ENCODE measurements at regions not wholly inside any gene's neighbourhood (a gene's known extent, or its start where the extent isn't known, plus 50 kb on each side); places are given as distances from the start of the nearest gene placed in this dataset.

DNA sequence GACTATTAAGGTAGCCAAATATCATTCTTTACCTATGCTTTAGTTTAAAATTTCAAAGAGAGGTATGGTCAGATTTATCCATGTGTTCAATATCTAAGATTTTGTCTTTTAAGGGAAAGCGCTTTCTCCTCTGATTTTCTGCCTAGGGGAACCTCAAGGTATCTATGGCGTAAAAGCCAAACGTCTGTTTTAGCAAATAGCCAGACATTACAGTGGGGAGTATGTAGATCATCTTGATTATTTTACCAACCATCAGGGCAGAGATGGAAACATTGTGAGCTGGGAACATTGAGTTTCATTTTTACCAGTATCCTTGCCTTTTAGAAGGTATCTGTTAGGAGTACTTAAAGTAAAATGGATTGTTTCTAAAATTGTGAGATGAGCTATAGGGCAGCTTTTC, 71.0 kb downstream of the LEPR start:
- TF ChIP-seq, protein P1, sequence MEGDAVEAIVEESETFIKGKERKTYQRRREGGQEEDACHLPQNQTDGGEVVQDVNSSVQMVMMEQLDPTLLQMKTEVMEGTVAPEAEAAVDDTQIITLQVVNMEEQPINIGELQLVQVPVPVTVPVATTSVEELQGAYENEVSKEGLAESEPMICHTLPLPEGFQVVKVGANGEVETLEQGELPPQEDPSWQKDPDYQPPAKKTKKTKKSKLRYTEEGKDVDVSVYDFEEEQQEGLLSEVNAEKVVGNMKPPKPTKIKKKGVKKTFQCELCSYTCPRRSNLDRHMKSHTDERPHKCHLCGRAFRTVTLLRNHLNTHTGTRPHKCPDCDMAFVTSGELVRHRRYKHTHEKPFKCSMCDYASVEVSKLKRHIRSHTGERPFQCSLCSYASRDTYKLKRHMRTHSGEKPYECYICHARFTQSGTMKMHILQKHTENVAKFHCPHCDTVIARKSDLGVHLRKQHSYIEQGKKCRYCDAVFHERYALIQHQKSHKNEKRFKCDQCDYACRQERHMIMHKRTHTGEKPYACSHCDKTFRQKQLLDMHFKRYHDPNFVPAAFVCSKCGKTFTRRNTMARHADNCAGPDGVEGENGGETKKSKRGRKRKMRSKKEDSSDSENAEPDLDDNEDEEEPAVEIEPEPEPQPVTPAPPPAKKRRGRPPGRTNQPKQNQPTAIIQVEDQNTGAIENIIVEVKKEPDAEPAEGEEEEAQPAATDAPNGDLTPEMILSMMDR (IDR thresholded peaks at IDR 0.05) = no peak
- TF ChIP-seq POLR2A (IDR thresholded peaks at IDR 0.05) = no peak

All from sigmoid colon (tissue), 3 donors.